A673 (cell line): ENCODE measurements at regions not wholly inside any gene's neighbourhood (a gene's known extent, or its start where the extent isn't known, plus 50 kb on each side); places are given as distances from the start of the nearest gene placed in this dataset.

Source experiments
- BruUV-seq: library from RNA; stranded (reverse); fragments of 400-500 nt; replicated peaks from 2 replicates; lab custom pipeline; 2021; lab: Mats Ljungman, UMichigan
- CTCF ChIA-PET: fragments of 300-600 bp; sonication (Branson Sonifier 250); formaldehyde crosslinking; loops from one replicate; lab custom pipeline; 2022; ENCODE audit warnings: antibody characterized with exemption; lab: Charles Lee
- POLR2A ChIA-PET: fragments of 300-600 bp; sonication (Branson Sonifier 250); formaldehyde crosslinking; loops from one replicate; lab custom pipeline; 2022; ENCODE audit warnings: antibody characterized with exemption; ENCODE audit not compliant: low non-redundant PET; lab: Charles Lee
- DNase-seq: peaks from one replicate; pipeline ENCODE4 v3.0.0-alpha.2; 2015; ENCODE audit warnings: low spot score
- H3K27ac ChIP-seq: fragments of 200-600 bp; sonication (generic); 2 replicates; pipeline ENCODE4 v1.5.1; 2016; ENCODE audit warnings: mixed run types, low read depth, mild to moderate bottlenecking, mixed read lengths, antibody characterized with exemption, low read length; ENCODE audit not compliant: poor library complexity, severe bottlenecking
- H3K27me3 ChIP-seq: fragments of 200-600 bp; sonication (generic); replicated peaks from 2 replicates; pipeline ENCODE4 v1.6.1; 2017; ENCODE audit warnings: mixed run types, low read depth, mild to moderate bottlenecking, mixed read lengths, antibody characterized with exemption, low read length; ENCODE audit not compliant: insufficient read depth, poor library complexity
- H3K36me3 ChIP-seq: fragments of 200-600 bp; sonication (generic); 2 replicates; pipeline ENCODE4 v1.6.1; 2016; ENCODE audit warnings: mixed run types, mild to moderate bottlenecking, mixed read lengths, antibody characterized with exemption, low read length; ENCODE audit not compliant: insufficient read depth, poor library complexity, severe bottlenecking
- H3K4me1 ChIP-seq: fragments of 200-600 bp; sonication (generic); 2 replicates; pipeline ENCODE4 v1.6.1; 2017; ENCODE audit warnings: mixed run types, mild to moderate bottlenecking, mixed read lengths, antibody characterized with exemption, low read length; ENCODE audit not compliant: insufficient read depth, poor library complexity, severe bottlenecking
- H3K4me3 ChIP-seq: fragments of 200-600 bp; sonication (generic); 2 replicates; pipeline ENCODE4 v1.5.1; 2016; ENCODE audit warnings: low read depth, mixed run types, mild to moderate bottlenecking, mixed read lengths, low read length; ENCODE audit not compliant: poor library complexity, severe bottlenecking
- H3K9me3 ChIP-seq: fragments of 200-600 bp; sonication (generic); 2 replicates; pipeline ENCODE4 v1.6.1; 2016; ENCODE audit warnings: mixed run types, low read depth, mild to moderate bottlenecking, mixed read lengths, antibody characterized with exemption, low read length; ENCODE audit not compliant: poor library complexity, severe bottlenecking
- CTCF ChIP-seq: fragments of 300-800, 200-600 bp; sonication (generic); conservative IDR thresholded peaks from 2 replicates; pipeline ENCODE4 v1.5.1; 2017; ENCODE audit warnings: low read depth, mild to moderate bottlenecking, antibody characterized with exemption, low read length, moderate library complexity, mixed read lengths
- EZH2 ChIP-seq: fragments of 200-600 bp; sonication (generic); IDR thresholded peaks from 2 replicates; pipeline ENCODE4 v1.6.1; 2017; ENCODE audit warnings: borderline replicate concordance, low read depth, mild to moderate bottlenecking, mixed read lengths, antibody characterized with exemption, low read length; ENCODE audit not compliant: poor library complexity, severe bottlenecking
- intact Hi-C: fragments of 100-400 bp; cut with micrococcal nuclease; formaldehyde crosslinking; loops from one replicate; pipeline ENCODE4 v1.10.0; 2022; ENCODE audit not compliant: unreplicated experiment

GRCh38 chr5:52388349-52388748 is 399.4 kb upstream of the ITGA1 start:
- BruUV-seq, result no TSS peak
- intact Hi-C loops, result no loop called here
- peaks cover 10% of the 10 kb centered on the region for H3K4me1 ChIP-seq
- H3K36me3 ChIP-seq, result no peaks in the 10 kb centered on the region
- no peak overlapping the region for H3K27ac ChIP-seq
- ChIA-PET CTCF (no interaction called here), POLR2A (no interaction called here)
- TF ChIP-seq CTCF (no peak), EZH2 (no peak)
- H3K27me3 ChIP-seq, result no peaks in the 10 kb centered on the region
- H3K4me3 ChIP-seq, result no peak overlapping the region
- DNase-seq, result no peak
- no peaks in the 10 kb centered on the region for H3K9me3 ChIP-seq

GRCh38 chr5:52392321-52392720 is 395.4 kb upstream of the ITGA1 start:
- CTCF ChIA-PET, result no interaction called here
- peaks cover 10% of the 10 kb centered on the region for H3K4me1 ChIP-seq
- H3K27me3 ChIP-seq, result no peaks in the 10 kb centered on the region
- no peaks in the 10 kb centered on the region for H3K36me3 ChIP-seq
- no peak overlapping the region for H3K4me3 ChIP-seq
- POLR2A ChIA-PET, result no interaction called here
- no peak overlapping the region for H3K27ac ChIP-seq
- DNase-seq, result no peak
- no peak for TF ChIP-seq EZH2
- no peak for TF ChIP-seq CTCF
- no TSS peak for BruUV-seq
- intact Hi-C loops, result no loop called here
- H3K9me3 ChIP-seq, result no peaks in the 10 kb centered on the region

- H3K27ac ChIP-seq, result no peak overlapping the region
- H3K9me3 ChIP-seq, result no peaks in the 10 kb centered on the region
- no peak overlapping the region for H3K4me3 ChIP-seq
- TF ChIP-seq CTCF (no peak), EZH2 (no peak)
- H3K27me3 ChIP-seq, result no peaks in the 10 kb centered on the region
- ChIA-PET POLR2A (interaction anchor here (0.5 kb wide), 1 partner anchor 263 kb away, joined by 3 read pairs; no protein-coding TSS in a partner anchor), CTCF (no interaction called here)
- peaks cover 22% of the 10 kb centered on the region for H3K4me1 ChIP-seq
- no peaks in the 10 kb centered on the region for H3K36me3 ChIP-seq
- intact Hi-C loops, result loop anchor here (10.0 kb wide), 2 partner anchors 245 to 275 kb away; no protein-coding TSS in a partner anchor
- no TSS peak for BruUV-seq
- no peak for DNase-seq
Measured at GRCh38 chr5:52409835-52410234, 377.9 kb upstream of the ITGA1 start.
